Naive thymus-derived CD8-positive, alpha-beta T cell (primary cell): ENCODE measurements at regions not wholly inside any gene's neighbourhood (a gene's known extent, or its start where the extent isn't known, plus 50 kb on each side); places are given as distances from the start of the nearest gene placed in this dataset.

ENCODE experiments used
- ATAC-seq, 2 donors: fragments of 150-1000 bp; cut with Tn5 transposase in 1 of 2; sonication (Bioruptor Pico), chemical (Tn5 transposase) in 1 of 2; 1 replicate in 1 of 2; 2 replicates in 1 of 2; pipeline ENCODE4 v1.10.0; 2021; ENCODE audit warnings: mild to moderate bottlenecking in 2 of 2, moderate library complexity in 2 of 2
- POLR2A ChIA-PET: fragments of 350-600 bp; sonication (Branson Sonifier 250); formaldehyde crosslinking; loops from one replicate; lab custom pipeline; 2021; ENCODE audit warnings: antibody characterized with exemption; lab: Charles Lee
- DNase-seq, 10 donors: peaks; one replicate each; pipeline versions ENCODE4 v3.0.0 to v3.0.0-alpha.2; 2020 to 2022
- H3K27ac Mint-ChIP-seq, 10 donors: one replicate each; pipeline ENCODE4 v1.8.0; 2020 to 2022; ENCODE audit warnings: mild to moderate bottlenecking in 10 of 10, mixed read lengths in 10 of 10, moderate library complexity in 4 of 10, inconsistent platforms in 1 of 10
- H3K27me3 Mint-ChIP-seq, 5 donors: one replicate each; pipeline ENCODE4 v1.8.0; 2021 to 2022; ENCODE audit warnings: mixed read lengths in 5 of 5
- H3K36me3 Mint-ChIP-seq, 3 donors: one replicate each; pipeline ENCODE4 v1.8.0; 2020 to 2022; ENCODE audit warnings: mixed read lengths in 3 of 3, mild to moderate bottlenecking in 2 of 3, inconsistent platforms in 1 of 3
- H3K4me1 Mint-ChIP-seq, 4 donors: one replicate each; pipeline ENCODE4 v1.8.0; 2021 to 2022; ENCODE audit warnings: mixed read lengths in 4 of 4
- H3K4me3 Mint-ChIP-seq, 10 donors: one replicate each; pipeline ENCODE4 v1.8.0; 2020 to 2022; ENCODE audit warnings: mild to moderate bottlenecking in 10 of 10, mixed read lengths in 10 of 10, moderate library complexity in 6 of 10, inconsistent platforms in 1 of 10
- H3K9me3 Mint-ChIP-seq, 9 donors: one replicate each; pipeline ENCODE4 v1.8.0; 2020 to 2022; ENCODE audit warnings: mixed read lengths in 9 of 9, mild to moderate bottlenecking in 3 of 9, inconsistent platforms in 1 of 9, moderate library complexity in 1 of 9

- Mint-ChIP-seq H3K9me3 (no peaks in the 10 kb centered on the region), H3K4me3 (no peak overlapping the region), H3K27ac (no peak overlapping the region), H3K4me1 (peaks cover 0 to 6% (median under 1%) of the 10 kb centered on the region in 4 donors), H3K27me3 (peaks cover 0 to 6% (median 0%) of the 10 kb centered on the region in 5 donors), H3K36me3 (no peaks in the 10 kb centered on the region)
- ATAC-seq (no peak), DNase-seq (no peak)
- POLR2A ChIA-PET, result no interaction called here
Observed at GRCh38 chr2:226680719-226681118, 118.9 kb downstream of the IRS1 start.

DNA sequence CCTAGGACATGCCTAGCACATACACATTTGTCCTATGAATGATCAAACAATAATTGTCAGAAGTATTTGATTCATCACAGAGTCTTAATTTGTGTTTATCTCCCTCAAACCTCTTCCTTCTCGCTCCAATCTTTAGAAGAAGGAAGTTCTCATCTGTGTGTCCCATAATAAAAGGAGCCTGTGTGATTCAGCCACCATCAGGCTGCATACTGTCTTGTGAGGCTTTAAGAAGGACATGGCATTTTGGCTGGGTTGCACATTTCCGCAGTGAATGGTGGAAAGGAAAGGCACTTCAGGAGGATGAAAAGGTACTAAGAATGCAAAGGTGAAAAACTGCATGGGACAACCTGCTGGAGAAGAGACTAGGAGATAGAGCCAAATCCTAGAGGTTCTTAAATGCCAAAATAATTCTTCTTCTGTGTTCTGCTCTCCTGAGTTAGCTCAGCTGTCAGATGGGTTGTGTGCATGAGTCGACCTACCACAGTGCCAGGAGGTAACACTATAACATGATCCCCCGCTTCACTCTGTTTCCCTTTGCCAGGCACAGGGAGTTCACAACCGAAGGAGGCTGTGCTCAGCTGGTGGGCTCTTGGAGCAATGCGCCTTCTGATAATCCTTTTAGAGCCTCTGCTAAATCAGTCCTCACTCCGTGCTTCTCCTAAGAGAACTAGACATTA, 120.1 kb downstream of the IRS1 start:
- no peaks in the 10 kb centered on the region for H3K4me1 Mint-ChIP-seq
- peaks cover 0 to 6% (median 4%) of the 10 kb centered on the region in 5 donors for H3K27me3 Mint-ChIP-seq
- no peak overlapping the region for H3K4me3 Mint-ChIP-seq
- POLR2A ChIA-PET, result no interaction called here
- H3K36me3 Mint-ChIP-seq, result no peaks in the 10 kb centered on the region
- ATAC-seq, result no peak
- H3K27ac Mint-ChIP-seq, result no peak overlapping the region
- DNase-seq, result no peak
- H3K9me3 Mint-ChIP-seq, result no peaks in the 10 kb centered on the region

DNA sequence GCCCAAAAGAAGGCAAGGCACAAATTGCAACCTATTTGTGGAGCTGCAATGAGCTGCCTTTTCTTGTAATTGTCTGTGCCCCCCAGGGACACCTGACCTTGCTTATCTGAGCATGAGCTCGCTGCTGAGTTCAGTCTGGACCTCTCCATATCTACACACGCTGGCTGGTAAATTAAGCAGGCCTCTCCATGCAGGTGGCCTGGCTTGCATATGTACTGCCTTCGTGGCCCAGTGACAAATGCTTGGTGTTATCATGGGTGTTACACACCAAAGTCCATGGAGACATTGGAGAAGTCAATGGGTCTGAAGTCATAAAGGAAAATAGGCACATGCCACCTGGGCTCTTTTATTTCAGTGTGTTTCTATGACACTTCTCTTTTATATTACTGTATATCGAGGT, 121.2 kb downstream of the IRS1 start:
- Mint-ChIP-seq H3K9me3 (no peaks in the 10 kb centered on the region), H3K27ac (no peak overlapping the region), H3K36me3 (no peaks in the 10 kb centered on the region), H3K4me1 (peaks cover 0 to 4% (median 2%) of the 10 kb centered on the region in 4 donors), H3K27me3 (peaks cover 3 to 8% (median 6%) of the 10 kb centered on the region in 5 donors), H3K4me3 (no peak overlapping the region)
- DNase-seq (no peak), ATAC-seq (no peak)
- POLR2A ChIA-PET, result no interaction called here

- Mint-ChIP-seq H3K36me3 (peaks cover 0 to under 1% (median 0%) of the 10 kb centered on the region in 3 donors), H3K27ac (no peak overlapping the region), H3K27me3 (peaks cover 6 to 16% (median 7%) of the 10 kb centered on the region in 5 donors), H3K9me3 (peaks cover 0 to 3% (median 0%) of the 10 kb centered on the region in 9 donors), H3K4me1 (peaks cover 5 to 9% (median 8%) of the 10 kb centered on the region in 4 donors), H3K4me3 (no peak overlapping the region)
- ATAC-seq, result no peak
- no peak for DNase-seq
- POLR2A ChIA-PET, result no interaction called here
Observed at GRCh38 chr2:226677080-226677479, 122.5 kb downstream of the IRS1 start.

- Mint-ChIP-seq H3K27me3 (peaks cover 6 to 21% (median 10%) of the 10 kb centered on the region in 5 donors), H3K36me3 (peaks cover 0 to 4% (median 0%) of the 10 kb centered on the region in 3 donors), H3K4me3 (no peak overlapping the region), H3K4me1 (peaks cover 5 to 9% (median 8%) of the 10 kb centered on the region in 4 donors), H3K27ac (no peak overlapping the region), H3K9me3 (peaks cover 0 to 3% (median 0%) of the 10 kb centered on the region in 9 donors)
- POLR2A ChIA-PET, result no interaction called here
- DNase-seq (no peak), ATAC-seq (no peak)
Observed at GRCh38 chr2:226676618-226677017, 123.0 kb downstream of the IRS1 start.

- DNase-seq (no peak), ATAC-seq (no peak)
- H3K9me3 Mint-ChIP-seq, result peaks cover 0 to 3% (median 0%) of the 10 kb centered on the region in 9 donors
- H3K27ac Mint-ChIP-seq, result no peak overlapping the region
- H3K36me3 Mint-ChIP-seq, result peaks cover 0 to 4% (median 0%) of the 10 kb centered on the region in 3 donors
- H3K27me3 Mint-ChIP-seq, result peaks cover 8 to 23% (median 15%) of the 10 kb centered on the region in 5 donors
- POLR2A ChIA-PET, result no interaction called here
- H3K4me3 Mint-ChIP-seq, result no peak overlapping the region
- peaks cover 5 to 9% (median 8%) of the 10 kb centered on the region in 4 donors for H3K4me1 Mint-ChIP-seq
Observed at GRCh38 chr2:226674123-226674522, 125.5 kb downstream of the IRS1 start.

- H3K9me3 Mint-ChIP-seq, result peaks cover 0 to 3% (median 0%) of the 10 kb centered on the region in 9 donors
- ATAC-seq, result no peak
- peaks cover 5 to 9% (median 8%) of the 10 kb centered on the region in 4 donors for H3K4me1 Mint-ChIP-seq
- DNase-seq, result no peak
- H3K27ac Mint-ChIP-seq, result no peak overlapping the region
- H3K36me3 Mint-ChIP-seq, result peaks cover 0 to 4% (median 0%) of the 10 kb centered on the region in 3 donors
- H3K4me3 Mint-ChIP-seq, result no peak overlapping the region
- POLR2A ChIA-PET, result no interaction called here
- peaks cover 8 to 23% (median 16%) of the 10 kb centered on the region in 5 donors for H3K27me3 Mint-ChIP-seq
Observed at GRCh38 chr2:226673314-226673723, 126.3 kb downstream of the IRS1 start.

DNA sequence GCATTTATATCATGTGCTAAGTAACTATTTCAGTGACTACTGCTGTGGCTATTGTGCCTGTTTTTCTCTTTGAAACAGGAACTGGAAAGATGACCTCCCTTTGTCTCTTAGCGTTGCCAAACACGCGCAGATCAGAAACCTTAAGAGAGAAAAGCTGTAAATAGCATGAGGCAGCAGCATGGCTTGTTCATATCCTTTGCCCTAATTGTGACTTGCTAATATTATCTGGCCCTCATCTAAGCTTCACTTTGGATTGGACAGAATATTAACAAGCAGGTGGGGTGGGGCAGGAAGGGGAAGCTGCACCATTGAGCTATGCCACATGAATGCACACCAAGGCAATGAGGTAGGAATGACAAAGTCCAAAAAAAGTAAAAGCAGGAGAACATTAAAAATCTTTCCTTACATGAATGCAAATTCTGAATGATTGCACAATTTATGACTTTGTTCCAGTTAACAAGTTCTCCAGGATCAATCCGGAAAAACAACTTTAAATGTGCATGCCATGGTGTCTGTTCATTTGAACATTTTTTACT, 128.4 kb downstream of the IRS1 start:
- no peak for ATAC-seq
- peaks cover 5 to 9% (median 8%) of the 10 kb centered on the region in 4 donors for H3K4me1 Mint-ChIP-seq

DNA sequence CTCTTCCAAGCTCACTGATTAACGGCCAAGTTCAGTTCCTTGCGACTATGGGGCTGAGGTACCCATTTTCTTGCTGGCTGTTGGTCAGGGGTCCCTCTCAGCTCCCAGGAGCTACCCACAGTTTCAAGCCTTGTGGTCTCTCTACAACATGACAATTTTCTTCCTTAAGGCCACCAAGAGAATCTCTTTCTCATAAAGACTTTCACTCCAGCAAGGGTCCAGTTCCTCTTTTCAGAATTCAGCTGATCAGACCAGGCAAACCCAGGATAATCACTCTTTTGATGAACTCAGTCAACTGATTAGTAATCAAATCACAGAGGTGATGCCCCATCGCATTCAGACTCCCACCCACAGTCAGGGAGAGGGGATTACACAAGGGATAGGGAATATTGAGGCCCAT, 129.7 kb downstream of the IRS1 start:
- H3K27me3 Mint-ChIP-seq, result peaks cover 10 to 23% (median 19%) of the 10 kb centered on the region in 5 donors
- H3K4me3 Mint-ChIP-seq, result no peak overlapping the region

More for the DNA sequence above, 128.4 kb downstream of the IRS1 start:
- Mint-ChIP-seq H3K27ac (no peak overlapping the region), H3K9me3 (peaks cover 0 to 3% (median 0%) of the 10 kb centered on the region in 9 donors), H3K27me3 (peaks cover 9 to 23% (median 16%) of the 10 kb centered on the region in 5 donors), H3K4me3 (no peak overlapping the region), H3K36me3 (peaks cover 0 to 4% (median 0%) of the 10 kb centered on the region in 3 donors)
- POLR2A ChIA-PET, result no interaction called here
- DNase-seq, result no peak

GRCh38 chr2:226669249-226669648, 130.4 kb downstream of the IRS1 start:
- DNase-seq (no peak), ATAC-seq (no peak)
- Mint-ChIP-seq H3K9me3 (peaks cover 0 to 7% (median 0%) of the 10 kb centered on the region in 9 donors), H3K27me3 (peaks cover 4 to 23% (median 17%) of the 10 kb centered on the region in 5 donors), H3K4me1 (peaks cover 5 to 9% (median 8%) of the 10 kb centered on the region in 4 donors), H3K27ac (no peak overlapping the region), H3K36me3 (peaks cover 0 to 4% (median 0%) of the 10 kb centered on the region in 3 donors), H3K4me3 (no peak overlapping the region)
- POLR2A ChIA-PET, result no interaction called here

More for the DNA sequence above, 129.7 kb downstream of the IRS1 start:
- H3K9me3 Mint-ChIP-seq, result peaks cover 0 to 3% (median 0%) of the 10 kb centered on the region in 9 donors
- ATAC-seq, result no peak
- H3K4me1 Mint-ChIP-seq, result peaks cover 5 to 9% (median 8%) of the 10 kb centered on the region in 4 donors
- peaks cover 0 to 4% (median 0%) of the 10 kb centered on the region in 3 donors for H3K36me3 Mint-ChIP-seq
- POLR2A ChIA-PET, result no interaction called here
- no peak overlapping the region for H3K27ac Mint-ChIP-seq
- DNase-seq, result no peak

DNA sequence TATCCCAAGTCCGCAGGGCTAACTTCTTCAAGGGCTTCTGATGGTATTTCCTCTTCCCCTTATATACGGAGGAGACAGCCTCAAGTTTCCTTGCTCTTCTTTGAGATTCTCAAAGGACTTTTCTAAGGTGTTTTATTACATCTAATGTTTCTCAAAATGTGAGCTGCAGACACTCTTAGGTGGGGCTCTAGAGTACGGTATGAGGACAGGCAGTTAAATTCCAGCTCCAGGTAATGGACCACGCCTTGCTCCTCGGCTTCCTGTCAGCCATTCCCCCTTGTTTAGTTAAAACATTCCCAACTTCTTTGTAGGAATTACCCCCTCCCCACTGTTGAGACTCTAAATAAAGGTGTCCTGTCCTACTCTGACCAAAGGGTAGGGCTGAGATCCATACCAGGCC, 131.9 kb downstream of the IRS1 start:
- no peak for ATAC-seq
- Mint-ChIP-seq H3K4me1 (no peaks in the 10 kb centered on the region), H3K4me3 (no peak overlapping the region), H3K36me3 (peaks cover 0 to 4% (median 0%) of the 10 kb centered on the region in 3 donors), H3K27me3 (peaks cover 4 to 20% (median 8%) of the 10 kb centered on the region in 5 donors), H3K9me3 (peaks cover 0 to 7% (median 0%) of the 10 kb centered on the region in 9 donors), H3K27ac (no peak overlapping the region)
- no peak for DNase-seq
- POLR2A ChIA-PET, result no interaction called here

GRCh38 chr2:226665306-226665831, 134.3 kb downstream of the IRS1 start:
- H3K4me3 Mint-ChIP-seq, result no peak overlapping the region
- ATAC-seq (no peak), DNase-seq (no peak)
- POLR2A ChIA-PET, result no interaction called here
- no peak overlapping the region for H3K27ac Mint-ChIP-seq
- H3K4me1 Mint-ChIP-seq, result no peaks in the 10 kb centered on the region
- peaks cover 0 to 7% (median 0%) of the 10 kb centered on the region in 9 donors for H3K9me3 Mint-ChIP-seq
- H3K27me3 Mint-ChIP-seq, result peaks cover 6 to 15% (median 10%) of the 10 kb centered on the region in 5 donors
- H3K36me3 Mint-ChIP-seq, result no peaks in the 10 kb centered on the region

- Mint-ChIP-seq H3K4me3 (no peak overlapping the region), H3K27me3 (peaks cover 5 to 15% (median 8%) of the 10 kb centered on the region in 5 donors), H3K27ac (no peak overlapping the region), H3K36me3 (no peaks in the 10 kb centered on the region), H3K4me1 (no peaks in the 10 kb centered on the region), H3K9me3 (peaks cover 0 to 7% (median 0%) of the 10 kb centered on the region in 9 donors)
- POLR2A ChIA-PET, result no interaction called here
- ATAC-seq (no peak), DNase-seq (no peak)
Observed at GRCh38 chr2:226664661-226665060, 135.0 kb downstream of the IRS1 start.
